HepG2 (cell line): ENCODE measurements at regions not wholly inside any gene's neighbourhood (a gene's known extent, or its start where the extent isn't known, plus 50 kb on each side); places are given as distances from the start of the nearest gene placed in this dataset.

Experiments
- ATAC-seq: fragments of 200-7000 bp; cut with Tn5 transposase; 3 replicates; pipeline ENCODE4 v1.9.1; 2020; ENCODE audit warnings: mild to moderate bottlenecking, moderate library complexity
- BruUV-seq: library from RNA; stranded (reverse); fragments of 400-500 nt; replicated peaks from 2 replicates; lab custom pipeline; 2021; lab: Mats Ljungman, UMichigan
- CTCF ChIA-PET: fragments of 300-600 bp; formaldehyde crosslinking; extraction: SDS; loops from one replicate; lab custom pipeline; 2021; ENCODE audit warnings: low total read pairs, inconsistent platforms, low intra/inter-chr PET ratio; lab: Yijun Ruan, JAX
- POLR2A ChIA-PET: fragments of 350-600 bp; sonication (Branson Sonifier 250); formaldehyde crosslinking; loops from one replicate; lab custom pipeline; 2020; ENCODE audit warnings: antibody characterized with exemption, inconsistent platforms; lab: Yijun Ruan, JAX
- DNase-seq: peaks from one replicate; pipeline ENCODE4 v3.0.0-alpha.2; 2015; ENCODE audit warnings: low spot score
- FAIRE-seq: peaks from 3 replicates; lab custom pipeline; 2011; peaks lifted over from hg19 to GRCh38; lab: Jason Lieb, UNC
- H2AFZ ChIP-seq: one replicate; pipeline ENCODE4 v1.6.1; 2011; ENCODE audit warnings: low read length, inconsistent platforms
- H3K27ac ChIP-seq: fragments of 300-600 bp; 3 replicates; pipeline ENCODE4 v1.8.0; 2011; ENCODE audit warnings: mixed run types, mild to moderate bottlenecking, mixed read lengths, low read length, inconsistent platforms; ENCODE audit not compliant: insufficient read depth; ENCODE audit errors: extremely low read length
- H3K27me3 ChIP-seq, 2 experiments: fragments of 200-600 bp in 1 of 2; 2 replicates in 1 of 2; 3 replicates in 1 of 2; pipeline versions ENCODE4 v1.6.0 to v1.8.0; 2011; ENCODE audit warnings: low read length in 2 of 2, mild to moderate bottlenecking in 2 of 2, moderate library complexity in 2 of 2, inconsistent platforms in 1 of 2; ENCODE audit not compliant: insufficient read depth in 2 of 2, control insufficient read depth in 1 of 2
- H3K36me3 ChIP-seq, 2 experiments: fragments of 200-600 bp in 1 of 2; replicated peaks in 1 of 2; 2 replicates in 1 of 2; 3 replicates in 1 of 2; pipeline versions ENCODE4 v1.5.1 to v1.8.0; 2011; ENCODE audit warnings: low read length in 2 of 2, inconsistent platforms in 1 of 2; ENCODE audit not compliant: insufficient read depth in 2 of 2, control insufficient read depth in 1 of 2
- H3K4me1 ChIP-seq: 2 replicates; pipeline ENCODE4 v1.5.1; 2012; ENCODE audit warnings: low read length, inconsistent platforms; ENCODE audit not compliant: insufficient read depth
- H3K4me2 ChIP-seq: 2 replicates; pipeline ENCODE4 v1.6.0; 2011; ENCODE audit warnings: low read depth, low read length, inconsistent platforms
- H3K4me3 ChIP-seq, 3 experiments: fragments of 200-600 bp in 1 of 3; sonication (generic), shearing (Covaris generic) in 1 of 3; replicated peaks in 1 of 3; 2 replicates each; pipeline ENCODE4 v1.5.1; 2011 to 2016; ENCODE audit warnings: low read length in 3 of 3, inconsistent platforms in 2 of 3, low read depth in 2 of 3, mild to moderate bottlenecking in 2 of 3, control low read depth in 1 of 3, mixed read lengths in 1 of 3; ENCODE audit not compliant: insufficient read depth in 1 of 3
- H3K79me2 ChIP-seq: one replicate; pipeline ENCODE4 v1.6.1; 2011; ENCODE audit warnings: low read length, inconsistent platforms; ENCODE audit not compliant: insufficient read depth
- H3K9ac ChIP-seq: 2 replicates; pipeline ENCODE4 v1.6.0; 2011; ENCODE audit warnings: mild to moderate bottlenecking, low read depth, low read length, inconsistent platforms; ENCODE audit not compliant: insufficient read depth
- H3K9me3 ChIP-seq: 2 replicates; pipeline ENCODE4 v1.5.1; 2012; ENCODE audit warnings: mild to moderate bottlenecking, low read length
- H4K20me1 ChIP-seq: 2 replicates; pipeline ENCODE4 v1.6.0; 2011; ENCODE audit warnings: inconsistent platforms, mild to moderate bottlenecking, low read length, moderate library complexity; ENCODE audit not compliant: insufficient read depth
- CBX2 ChIP-seq, 2 experiments: fragments of 200-600 bp in 1 of 2; sonication (generic); formaldehyde crosslinking in 1 of 2; IDR thresholded peaks; 2 replicates each; pipeline versions ENCODE4 v1.7.0 to v1.8.1; 2018 to 2022; ENCODE audit warnings: low read depth in 2 of 2, low read length in 1 of 2, mild to moderate bottlenecking in 1 of 2, missing genetic modification reagents in 1 of 2
- GABPB1 ChIP-seq: IDR thresholded peaks from 2 replicates; pipeline ENCODE4 v1.6.1; 2016; ENCODE audit warnings: mild to moderate bottlenecking, missing genetic modification reagents, moderate library complexity, missing compliant biosample characterization
- HINFP ChIP-seq: sonication (generic); formaldehyde crosslinking; IDR thresholded peaks from 2 replicates; pipeline ENCODE4 v1.4.0; 2020; ENCODE audit warnings: low read depth, mild to moderate bottlenecking, missing genetic modification reagents
- ONECUT2 ChIP-seq: sonication (generic); formaldehyde crosslinking; IDR thresholded peaks from 2 replicates; pipeline ENCODE4 v1.4.0; 2020; ENCODE audit warnings: missing genetic modification reagents
- REPIN1 ChIP-seq: sonication (generic); formaldehyde crosslinking; IDR thresholded peaks from 2 replicates; pipeline ENCODE4 v1.8.0; 2022; ENCODE audit warnings: missing genetic modification reagents, low read depth, mild to moderate bottlenecking, borderline replicate concordance
- SRSF1 ChIP-seq: fragments of 200-400 bp; formaldehyde crosslinking; optimal IDR thresholded peaks from 2 replicates; pipeline ENCODE3; 2017; ENCODE audit warnings: mild to moderate bottlenecking, low read depth, low read length, moderate library complexity
- TEF ChIP-seq: sonication (generic); formaldehyde crosslinking; IDR thresholded peaks from 2 replicates; pipeline ENCODE4 v1.5.0; 2020; ENCODE audit warnings: missing genetic modification reagents
- U2AF1 ChIP-seq: fragments of 200-400 bp; formaldehyde crosslinking; optimal IDR thresholded peaks from 2 replicates; pipeline ENCODE3; 2017; ENCODE audit warnings: mild to moderate bottlenecking, low read depth, low read length
- U2AF2 ChIP-seq: fragments of 200-400 bp; formaldehyde crosslinking; IDR thresholded peaks from 2 replicates; pipeline ENCODE4 v1.6.1; 2017; ENCODE audit warnings: low read depth, mild to moderate bottlenecking, low read length
- ZFP91 ChIP-seq: sonication (generic); formaldehyde crosslinking; IDR thresholded peaks from 2 replicates; pipeline ENCODE4 v1.9.0; 2022; ENCODE audit warnings: missing genetic modification reagents, mild to moderate bottlenecking, borderline replicate concordance
- ZNF33A ChIP-seq: sonication (generic); formaldehyde crosslinking; IDR thresholded peaks from 2 replicates; pipeline ENCODE4 v1.5.1; 2020; ENCODE audit warnings: missing genetic modification reagents, mild to moderate bottlenecking, moderate library complexity, borderline replicate concordance
- ZNF709 ChIP-seq: sonication (generic); formaldehyde crosslinking; IDR thresholded peaks from 2 replicates; pipeline ENCODE4 v1.5.0; 2020; ENCODE audit warnings: mild to moderate bottlenecking, missing genetic modification reagents
- ZNF777 ChIP-seq: sonication (generic); formaldehyde crosslinking; IDR thresholded peaks from 2 replicates; pipeline ENCODE4 v1.4.0; 2020; ENCODE audit warnings: missing genetic modification reagents
- ZUFSP ChIP-seq: sonication (generic); formaldehyde crosslinking; IDR thresholded peaks from 2 replicates; pipeline ENCODE4 v1.9.0; 2021; ENCODE audit warnings: missing genetic modification reagents, mild to moderate bottlenecking, borderline replicate concordance
- WGBS: methylation state at CpG from one replicate; pipeline ENCODE4 v1.1.6; 2017; ENCODE audit warnings: low lambda C conversion rate; 5-methylcytosine and 5-hydroxymethylcytosine counted together
- in situ Hi-C: cut with HindIII; loops from 2 replicates; pipeline ENCODE4 v1.10.0; 2017; ENCODE audit warnings: low pct_unique_long_range_greater_than_20kb; ENCODE audit not compliant: extremely low pct_ligation_motif_present
- intact Hi-C: fragments of 100-400 bp; cut with micrococcal nuclease; formaldehyde crosslinking; loops from one replicate; pipeline ENCODE4 v1.10.0; 2022; ENCODE audit not compliant: unreplicated experiment

- TF ChIP-seq REPIN1: no peak
- no peak for TF ChIP-seq ONECUT2 (CRISPR knock-in tag)
- no peak for TF ChIP-seq ZNF33A
- no peak for TF ChIP-seq ZNF777 (CRISPR knock-in tag)
- TF ChIP-seq CBX2 (IDR thresholded peaks at IDR 0.05; ENCODE audit: low read depth, low read length): no peak
- no peak for TF ChIP-seq CBX2 (CRISPR knock-in tag; IDR thresholded peaks at IDR 0.05; ENCODE audit: low read depth)
- no peak overlapping the region for H3K9ac ChIP-seq
- POLR2A ChIA-PET: no interaction called here
- in situ Hi-C loops (no loop called here), intact Hi-C loops (no loop called here)
- peaks cover 38% of the 10 kb centered on the region for H3K4me1 ChIP-seq
- no peak overlapping the region for H3K4me3 ChIP-seq
- H2AFZ ChIP-seq: no peak overlapping the region
- DNase-seq: no peak
- peaks cover 3 to 39% of the 10 kb centered on the region in 2 experiments; a peak in 3 of 5 replicates for H3K27me3 ChIP-seq
- no peaks in the 10 kb centered on the region for H3K36me3 ChIP-seq
- ATAC-seq: no peak
- 44% methylated on average over 1 of the region's 1 CpG for WGBS
- no peaks in the 10 kb centered on the region for H4K20me1 ChIP-seq
- FAIRE-seq: no peak
- no peaks in the 10 kb centered on the region for H3K79me2 ChIP-seq
- no TSS peak for BruUV-seq
- CTCF ChIA-PET: no interaction called here
- no peak overlapping the region for H3K27ac ChIP-seq
- no peak overlapping the region for H3K4me2 ChIP-seq
- H3K9me3 ChIP-seq: no peaks in the 10 kb centered on the region
Observed at GRCh38 chr10:78991187-78991586, 77.6 kb upstream of the ZMIZ1 start.

GRCh38 chr10:78992333-78992732 lies 76.4 kb upstream of the ZMIZ1 start:
- no TSS peak for BruUV-seq
- in situ Hi-C loops: no loop called here
- no peak overlapping the region for H2AFZ ChIP-seq
- DNase-seq (no peak), FAIRE-seq (no peak), ATAC-seq (no peak)
- intact Hi-C loops: no loop called here
- ChIA-PET POLR2A (no interaction called here), CTCF (no interaction called here)
- H3K9ac ChIP-seq: no peak overlapping the region
- no peaks in the 10 kb centered on the region for H3K36me3 ChIP-seq
- WGBS: 63% methylated on average over 6 of the region's 6 CpGs
- peaks cover 34% of the 10 kb centered on the region for H3K4me1 ChIP-seq
- H4K20me1 ChIP-seq: no peaks in the 10 kb centered on the region
- H3K27me3 ChIP-seq: peaks cover 3 to 39% of the 10 kb centered on the region in 2 experiments; a peak in 3 of 5 replicates
- H3K4me3 ChIP-seq: no peak overlapping the region
- H3K79me2 ChIP-seq: no peaks in the 10 kb centered on the region
- no peaks in the 10 kb centered on the region for H3K9me3 ChIP-seq
- H3K27ac ChIP-seq: no peak overlapping the region
- H3K4me2 ChIP-seq: no peak overlapping the region
- no peak for TF ChIP-seq ZNF709 (CRISPR knock-in tag)
- TF ChIP-seq U2AF1: no peak
- TF ChIP-seq TEF (CRISPR knock-in tag): no peak
- no peak for TF ChIP-seq SRSF1
- no peak for TF ChIP-seq ZFP91 (CRISPR knock-in tag)
- no peak for TF ChIP-seq ZUFSP (CRISPR knock-in tag)
- TF ChIP-seq HINFP: no peak
- TF ChIP-seq GABPB1 (CRISPR knock-in tag): no peak
- no peak for TF ChIP-seq U2AF2
